Occipital lobe (tissue), 1 donor: ENCODE measurements at regions not wholly inside any gene's neighbourhood (a gene's known extent, or its start where the extent isn't known, plus 50 kb on each side); places are given as distances from the start of the nearest gene placed in this dataset.
"Not testable (repeated sequence)": the region's sequence is repeated elsewhere in the genome, so short reads cannot be mapped to it uniquely, and the experiment has no call there.

Experiments used
- DNase-seq: peaks from one replicate; lab custom pipeline; 2025; lab: John Stamatoyannopoulos, UW

DNA sequence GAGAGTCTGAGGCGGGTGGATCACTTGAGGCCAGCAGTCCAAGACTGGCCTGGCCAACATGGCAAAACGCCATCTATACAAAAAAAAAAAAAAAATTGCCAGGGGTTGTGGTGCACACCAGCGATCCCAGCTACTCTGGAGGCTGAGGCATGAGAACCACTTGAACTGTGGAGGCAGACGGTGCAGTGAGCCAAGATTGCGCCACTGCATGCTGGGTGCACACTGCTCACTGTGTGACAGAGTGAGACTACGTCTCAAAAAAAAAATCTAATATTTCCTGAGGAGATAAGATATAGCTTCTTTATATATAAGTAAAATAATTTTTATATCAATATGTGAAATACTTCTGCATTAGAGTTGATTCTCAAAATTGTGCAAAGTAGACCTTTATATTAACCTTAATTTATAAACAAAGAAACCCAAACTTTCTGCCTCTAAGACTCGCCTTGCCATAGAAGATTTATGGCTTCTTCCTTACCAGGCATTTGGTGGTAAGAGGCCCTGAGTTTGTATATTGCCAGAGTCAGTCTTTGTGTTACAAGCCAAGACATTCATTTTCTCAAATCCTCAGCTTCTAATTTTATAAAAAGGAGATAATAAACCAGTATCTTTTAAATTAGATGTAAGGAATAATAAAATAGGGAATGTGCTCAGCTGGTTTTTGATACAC, 1226.7 kb downstream of the FLRT2 start:
- DNase-seq, result no peak

DNA sequence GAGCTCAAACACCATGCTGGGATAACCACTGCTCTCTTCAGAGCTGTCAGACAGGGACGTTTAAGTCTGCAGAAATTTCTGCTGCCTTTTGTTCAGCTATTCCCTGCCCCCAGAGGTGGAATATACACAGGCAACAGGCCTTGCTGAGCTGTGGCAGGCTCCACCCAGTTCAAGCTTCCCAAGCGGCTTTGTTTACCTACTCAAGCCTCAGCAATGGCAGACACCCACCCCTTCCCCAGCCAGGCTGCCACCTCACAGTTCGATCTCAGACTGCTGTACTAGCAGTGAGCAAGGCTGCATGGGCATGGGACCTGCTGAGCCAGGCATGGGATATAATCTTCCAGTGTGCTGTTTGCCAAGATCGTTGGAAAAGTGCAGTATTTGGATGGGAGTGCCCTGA, 1220.5 kb downstream of the FLRT2 start:
- DNase-seq, result not testable (repeated sequence)

DNA sequence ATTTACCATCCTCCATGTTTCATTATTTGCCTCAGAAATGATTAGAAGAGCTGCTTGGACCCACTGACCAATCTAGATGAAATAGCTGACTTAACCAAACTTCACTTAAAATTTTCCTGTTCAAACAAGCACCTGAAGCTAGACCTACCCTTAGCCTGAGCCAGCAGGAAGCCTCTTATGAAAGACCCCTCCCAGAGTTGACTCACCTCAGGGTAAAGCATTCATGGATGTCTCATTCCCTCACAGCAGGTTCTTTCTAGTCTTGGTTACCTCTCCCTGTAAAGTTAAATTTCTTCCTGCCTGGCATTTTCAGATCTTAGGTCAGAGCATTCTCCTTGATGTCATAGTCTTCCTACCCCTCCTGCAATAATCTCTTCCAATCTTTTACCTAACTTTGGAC, 1209.8 kb downstream of the FLRT2 start:
- DNase-seq, result no peak

DNA sequence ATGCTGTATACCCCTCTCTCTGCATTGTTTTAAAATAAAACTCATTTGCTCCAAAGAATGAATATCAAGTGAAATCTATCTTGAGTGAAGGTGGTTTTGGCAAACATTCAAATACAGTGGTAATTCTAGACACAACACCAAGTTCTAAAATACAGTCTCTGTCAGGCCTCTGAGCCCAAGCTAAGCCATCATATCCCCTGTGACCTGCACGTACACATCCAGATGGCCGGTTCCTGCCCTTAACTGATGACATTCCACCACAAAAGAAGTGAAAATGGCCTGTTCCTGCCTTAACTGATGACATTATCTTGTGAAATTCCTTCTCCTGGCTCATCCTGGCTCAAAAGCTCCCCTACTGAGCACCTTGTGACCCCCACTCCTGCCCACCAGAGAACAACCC, 1201.5 kb downstream of the FLRT2 start:
- DNase-seq, result not testable (repeated sequence)

DNA sequence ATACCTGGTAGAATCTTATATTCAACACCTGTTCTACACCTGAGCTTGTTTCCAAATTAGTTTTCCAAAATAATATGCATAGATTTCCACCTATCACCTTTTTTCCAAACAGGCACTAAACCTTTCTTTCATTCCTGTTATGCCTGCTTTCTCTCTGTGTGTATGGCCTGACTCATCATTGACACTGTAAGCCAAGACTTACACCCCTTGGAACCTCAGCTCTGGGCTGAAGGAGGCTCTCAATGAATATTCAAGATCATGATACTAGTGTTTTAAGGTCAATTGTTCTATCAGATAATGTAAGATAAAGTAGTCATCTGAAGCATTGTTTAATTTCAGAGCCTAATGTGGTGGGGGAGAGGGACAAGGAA, 1193.3 kb downstream of the FLRT2 start:
- no peak for DNase-seq

DNA sequence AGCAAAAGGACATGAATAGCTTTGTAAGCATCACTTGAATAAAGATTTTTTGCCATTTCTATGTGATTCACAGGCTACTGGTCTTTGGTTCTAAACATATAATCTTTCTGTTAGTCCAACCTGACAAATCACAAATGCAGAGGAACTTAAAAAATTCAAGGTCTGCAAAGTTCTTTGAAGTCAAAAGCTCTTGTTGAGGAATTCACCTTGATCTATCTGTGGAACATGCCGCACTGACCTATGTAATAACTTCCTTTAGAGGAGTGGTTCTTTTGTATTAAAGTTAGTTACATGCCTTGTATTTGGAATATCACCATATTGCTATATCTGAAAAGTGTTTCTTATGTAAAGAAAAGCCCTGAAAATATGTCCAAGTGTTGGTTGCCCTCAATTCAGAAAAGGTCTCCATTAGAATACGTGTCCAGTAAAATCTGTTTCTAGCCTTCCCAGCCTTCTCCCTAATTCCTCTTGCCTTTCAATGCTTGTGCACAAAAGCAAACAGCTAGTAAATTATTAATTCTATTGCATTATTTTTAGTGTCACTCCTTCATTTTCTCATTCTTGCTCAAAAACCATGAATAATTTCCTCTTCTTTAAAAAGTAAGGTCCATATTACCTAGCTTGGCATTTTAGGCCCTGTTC, 1192.8 kb downstream of the FLRT2 start:
- DNase-seq, result no peak

DNA sequence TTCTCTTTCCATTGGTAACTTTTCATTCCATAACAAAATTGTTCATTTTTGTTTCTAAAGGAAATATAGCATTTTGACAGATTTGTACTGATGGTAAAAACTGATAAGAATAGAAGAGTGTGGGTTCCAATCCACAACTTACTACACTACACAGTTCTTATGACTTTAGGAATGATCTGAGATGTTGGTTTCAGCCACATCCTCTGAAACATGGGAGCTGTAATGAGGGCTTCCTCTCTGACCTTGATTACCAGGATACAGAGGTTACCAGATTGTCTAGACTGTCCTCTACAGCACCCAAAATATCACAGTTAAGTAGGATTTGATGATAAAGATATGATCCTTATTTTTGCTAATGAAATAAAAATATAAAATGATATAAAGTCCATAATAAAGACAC, 1184.6 kb downstream of the FLRT2 start:
- no peak for DNase-seq

DNA sequence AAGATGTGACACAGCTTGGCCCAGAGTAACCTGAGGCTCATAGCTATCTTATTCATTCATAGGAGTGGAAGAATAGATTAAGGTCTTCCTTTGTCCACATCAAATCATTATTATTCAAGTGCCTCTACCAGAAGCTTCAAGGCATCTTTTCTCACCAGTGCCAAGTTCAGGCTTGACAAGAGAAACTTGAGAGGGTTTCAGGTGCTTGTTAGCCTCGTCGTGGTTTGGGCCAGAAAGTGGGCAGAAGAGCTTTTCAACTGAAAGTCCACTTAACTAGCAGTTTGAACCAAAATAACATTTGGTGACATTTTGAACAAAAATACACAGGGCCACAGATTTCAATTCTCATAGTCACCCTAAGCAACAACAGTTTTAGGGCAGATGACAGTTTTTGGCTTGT, 1184.2 kb downstream of the FLRT2 start:
- no peak for DNase-seq

DNA sequence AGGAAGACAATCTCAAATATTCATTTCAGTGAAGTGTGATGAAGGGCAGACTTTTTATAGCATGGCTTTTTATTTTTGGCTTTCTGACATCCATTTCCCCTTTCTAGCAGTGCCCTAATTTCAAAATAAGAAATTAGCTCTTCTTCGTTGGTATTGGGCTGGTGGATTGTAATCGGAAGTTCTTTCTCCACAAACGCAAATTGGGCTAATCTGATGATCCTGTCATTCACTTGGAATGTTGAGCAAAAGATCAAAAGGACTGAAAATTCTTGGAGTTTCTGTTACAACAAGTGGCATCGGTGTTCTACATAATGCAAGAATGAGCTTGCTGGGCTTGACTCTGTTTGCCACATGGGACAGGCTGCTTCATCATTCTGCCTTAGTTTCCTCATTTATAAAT, 1182.8 kb downstream of the FLRT2 start:
- no peak for DNase-seq

DNA sequence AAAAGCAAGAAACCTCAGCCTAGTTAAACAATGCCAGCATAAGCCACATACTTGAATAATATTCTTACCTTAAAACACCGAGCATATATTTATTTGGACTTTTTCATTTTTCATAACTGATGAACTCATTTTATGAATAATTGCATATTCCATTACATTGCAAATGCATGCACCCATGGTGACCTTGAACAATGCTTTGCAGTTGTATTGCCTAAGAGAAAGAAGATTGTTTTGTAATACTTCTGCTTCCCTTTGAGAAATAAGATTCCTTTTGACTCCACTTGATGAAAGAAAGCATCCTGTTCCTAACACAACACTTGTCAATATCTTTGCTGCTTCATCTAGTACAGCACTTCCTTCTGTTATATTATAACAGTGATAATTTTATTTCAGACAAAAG, 1182.2 kb downstream of the FLRT2 start:
- no peak for DNase-seq

DNA sequence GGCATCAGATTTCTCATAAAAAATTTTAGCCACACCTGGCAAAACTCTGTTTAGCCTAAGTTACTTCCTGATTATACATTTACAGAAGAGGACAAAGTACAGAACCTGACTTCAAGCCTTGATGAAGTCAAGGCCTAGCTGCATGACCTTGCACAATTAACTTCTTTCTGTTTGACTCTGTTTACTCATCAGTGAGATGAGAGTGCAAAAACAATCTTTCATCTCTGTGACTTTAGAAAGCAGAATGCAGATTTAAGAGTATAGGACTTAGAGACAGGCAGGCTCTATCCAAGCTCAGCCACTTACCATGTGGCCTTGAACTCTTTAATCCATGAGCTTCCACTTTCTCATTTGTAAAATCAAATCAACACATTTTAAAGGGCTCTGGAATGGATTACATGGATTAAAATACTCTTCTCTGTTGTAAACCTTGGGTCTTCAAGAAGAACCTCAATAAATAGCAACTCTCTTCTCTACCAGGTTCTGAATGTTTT, 1178.9 kb downstream of the FLRT2 start:
- no peak for DNase-seq

DNA sequence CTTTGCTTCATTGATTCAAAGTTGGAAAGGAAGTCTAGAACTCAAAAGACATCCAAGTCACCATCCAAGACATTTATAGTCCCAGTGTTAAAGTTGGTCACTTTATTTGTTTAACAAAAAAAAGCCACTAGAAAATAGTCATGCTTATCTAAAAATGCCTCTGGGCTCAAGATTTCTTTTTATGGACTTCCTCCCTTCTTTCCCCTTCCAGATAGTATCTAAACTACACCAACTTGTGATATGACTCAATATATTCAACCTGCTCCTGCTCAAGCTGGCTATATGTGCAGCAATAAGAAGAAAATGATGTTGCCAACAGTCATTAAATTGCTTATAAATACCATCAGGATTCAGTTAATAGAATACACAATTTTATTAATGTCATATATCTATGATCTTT, 1177.1 kb downstream of the FLRT2 start:
- DNase-seq, result no peak

DNA sequence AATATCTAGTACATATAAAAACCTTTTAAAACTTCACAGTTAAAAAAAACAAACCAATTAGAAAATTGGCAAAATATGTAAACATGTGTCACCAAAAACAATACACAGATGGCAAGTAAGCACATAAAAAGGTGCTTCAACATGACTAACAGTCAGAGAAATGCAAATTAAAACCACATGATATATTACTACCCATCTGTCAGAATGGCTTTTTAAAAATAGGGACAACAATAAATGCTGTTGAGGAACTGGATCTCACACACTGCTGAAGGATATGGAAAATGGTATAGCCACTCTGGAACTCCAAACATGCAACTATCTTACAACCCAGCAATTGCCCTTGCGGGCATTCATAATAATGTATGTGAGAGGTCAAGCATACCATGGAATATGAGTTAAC, 1153.6 kb downstream of the FLRT2 start:
- DNase-seq, result no peak

DNA sequence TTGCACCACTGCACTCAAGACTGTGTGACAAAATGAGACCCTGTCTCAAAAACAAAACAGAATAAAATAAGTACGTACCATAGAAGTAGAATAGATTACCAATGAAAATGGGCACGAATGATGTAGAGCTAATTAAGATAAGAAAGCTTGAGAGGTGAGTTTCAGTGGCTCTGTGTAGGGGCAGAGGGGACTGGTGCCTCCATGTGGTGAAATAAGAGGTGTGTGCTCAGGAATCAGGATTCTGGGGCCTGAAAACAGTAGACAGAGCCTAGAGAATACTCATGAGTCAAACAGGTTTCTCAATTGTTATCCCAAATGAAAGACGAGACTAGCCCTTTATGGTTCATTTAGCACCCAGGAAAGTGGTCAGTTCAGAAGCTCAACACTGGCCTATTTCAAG, 1145.1 kb downstream of the FLRT2 start:
- no peak for DNase-seq

DNA sequence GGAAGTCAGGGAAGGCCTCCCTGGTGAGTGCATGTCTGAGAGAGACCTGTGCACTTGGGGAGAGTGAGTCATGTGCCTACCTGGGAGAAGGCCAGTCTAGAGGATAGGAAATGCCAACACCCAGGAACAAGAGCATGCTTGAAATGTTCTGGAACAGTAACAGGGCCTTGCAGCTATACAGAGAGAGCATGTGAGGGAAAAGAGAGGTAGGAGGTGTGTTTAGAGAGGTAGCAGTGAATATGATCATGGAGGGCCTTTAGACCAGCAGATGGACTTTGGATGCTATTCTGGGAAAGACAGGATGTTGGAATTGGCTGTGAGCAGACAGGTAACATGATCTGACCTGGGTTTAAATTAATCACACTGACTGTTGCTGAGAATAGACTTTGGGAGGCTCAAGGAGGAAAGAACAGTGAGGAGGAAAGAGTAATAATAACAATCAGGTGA, 1143.6 kb downstream of the FLRT2 start:
- no peak for DNase-seq

DNA sequence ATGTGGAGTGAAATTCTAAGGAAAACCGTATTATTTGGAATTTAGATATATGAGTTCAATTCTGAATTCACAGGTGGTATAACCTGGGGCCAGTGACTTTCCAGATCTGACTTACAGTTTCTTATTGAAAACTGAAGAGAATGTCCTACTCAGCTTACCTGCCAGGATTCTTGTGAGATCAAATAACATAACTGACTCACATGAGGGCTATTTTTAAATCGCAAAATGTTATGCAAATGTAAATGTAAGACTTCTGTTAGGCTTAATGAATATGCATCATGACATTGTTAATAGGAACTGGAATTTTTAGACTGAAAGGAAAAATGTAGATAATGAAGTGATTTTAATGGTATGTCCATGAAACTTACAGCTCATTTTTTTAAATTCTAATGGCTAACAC, 1142.1 kb downstream of the FLRT2 start:
- DNase-seq, result no peak

DNA sequence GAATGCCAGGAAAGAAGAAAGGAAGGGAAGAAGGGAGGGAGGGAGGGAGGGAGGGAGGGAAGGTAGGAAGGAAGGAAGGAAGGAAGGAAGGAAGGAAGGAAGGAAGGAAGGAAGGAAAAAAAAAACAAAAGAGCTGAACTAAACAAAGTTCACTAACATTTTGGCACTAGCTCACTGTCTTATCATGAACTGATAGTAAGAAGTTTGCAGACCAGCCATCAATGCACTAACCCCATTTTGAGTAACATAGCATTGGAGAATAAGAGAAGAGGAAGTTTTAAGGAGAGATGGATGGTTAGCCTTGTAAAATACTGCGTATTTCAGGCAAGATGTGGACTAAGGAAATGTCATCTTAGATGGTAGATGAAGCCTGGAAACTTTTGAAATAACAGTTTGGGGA, 1136.0 kb downstream of the FLRT2 start:
- DNase-seq, result no peak

DNA sequence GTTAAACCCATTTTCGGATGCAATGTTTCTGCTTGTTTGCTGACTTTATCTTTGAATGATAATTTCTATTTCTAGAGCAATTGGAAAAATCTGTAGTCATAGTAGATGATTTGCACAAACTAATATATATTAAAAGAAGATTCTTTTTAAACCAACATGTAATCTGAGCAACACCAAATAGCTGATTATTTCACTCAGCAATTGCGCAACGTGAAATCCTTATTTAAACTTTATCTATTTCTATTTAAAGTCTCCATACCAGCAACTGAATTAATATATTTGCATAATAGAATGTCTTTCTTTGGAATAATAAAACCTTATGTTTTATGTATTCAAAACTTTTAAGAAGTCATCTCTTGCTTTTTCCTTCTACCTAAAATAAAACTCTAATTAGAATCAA, 1132.4 kb downstream of the FLRT2 start:
- DNase-seq, result no peak

DNA sequence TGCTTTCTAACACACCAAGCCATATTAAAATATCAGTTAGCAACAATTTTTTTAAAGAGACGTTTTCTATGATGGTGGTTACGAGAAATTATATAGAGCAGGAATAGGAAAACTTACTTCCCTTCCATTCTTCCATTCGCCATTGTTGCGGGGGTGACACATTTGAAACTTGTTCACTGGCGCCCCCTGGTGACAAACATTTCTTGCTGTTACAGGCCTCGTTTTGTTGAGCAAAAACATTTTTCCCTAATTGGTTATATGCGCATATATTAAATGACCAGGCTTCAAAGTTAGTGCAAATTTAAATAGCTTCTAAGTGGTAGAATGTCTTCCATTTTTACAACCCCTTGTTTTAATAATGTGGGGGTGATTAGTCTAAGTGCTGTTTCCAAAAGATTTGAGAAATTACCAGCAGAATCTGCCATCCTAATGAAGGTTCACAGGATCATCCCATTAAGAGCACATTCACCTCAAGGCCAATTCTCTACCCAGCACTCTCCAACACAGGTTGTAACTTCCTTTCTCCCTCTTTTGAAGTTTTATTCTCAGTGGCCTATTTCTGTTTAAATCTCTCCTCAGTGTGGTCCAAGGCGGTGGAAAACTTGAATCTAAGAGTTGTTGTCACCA, 1124.7 kb downstream of the FLRT2 start:
- DNase-seq, result no peak

DNA sequence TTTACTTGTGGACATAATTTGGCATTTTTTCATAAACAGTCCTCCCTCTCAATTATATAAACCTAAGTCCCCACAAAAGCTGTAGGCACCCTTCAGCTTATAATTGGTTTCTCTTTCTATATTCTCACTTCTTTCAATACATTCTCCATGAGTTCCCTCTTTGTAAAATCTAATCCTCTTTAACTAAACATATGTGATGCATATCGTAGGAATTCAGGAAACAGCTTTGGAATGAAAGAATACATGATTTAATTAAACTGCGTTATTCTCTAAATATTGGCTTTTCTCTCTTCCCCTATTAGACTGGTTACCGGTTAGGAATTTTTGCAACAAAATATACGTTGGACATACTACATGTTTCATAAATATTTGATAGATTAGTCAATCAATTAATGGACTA, 1122.6 kb downstream of the FLRT2 start:
- DNase-seq, result no peak

DNA sequence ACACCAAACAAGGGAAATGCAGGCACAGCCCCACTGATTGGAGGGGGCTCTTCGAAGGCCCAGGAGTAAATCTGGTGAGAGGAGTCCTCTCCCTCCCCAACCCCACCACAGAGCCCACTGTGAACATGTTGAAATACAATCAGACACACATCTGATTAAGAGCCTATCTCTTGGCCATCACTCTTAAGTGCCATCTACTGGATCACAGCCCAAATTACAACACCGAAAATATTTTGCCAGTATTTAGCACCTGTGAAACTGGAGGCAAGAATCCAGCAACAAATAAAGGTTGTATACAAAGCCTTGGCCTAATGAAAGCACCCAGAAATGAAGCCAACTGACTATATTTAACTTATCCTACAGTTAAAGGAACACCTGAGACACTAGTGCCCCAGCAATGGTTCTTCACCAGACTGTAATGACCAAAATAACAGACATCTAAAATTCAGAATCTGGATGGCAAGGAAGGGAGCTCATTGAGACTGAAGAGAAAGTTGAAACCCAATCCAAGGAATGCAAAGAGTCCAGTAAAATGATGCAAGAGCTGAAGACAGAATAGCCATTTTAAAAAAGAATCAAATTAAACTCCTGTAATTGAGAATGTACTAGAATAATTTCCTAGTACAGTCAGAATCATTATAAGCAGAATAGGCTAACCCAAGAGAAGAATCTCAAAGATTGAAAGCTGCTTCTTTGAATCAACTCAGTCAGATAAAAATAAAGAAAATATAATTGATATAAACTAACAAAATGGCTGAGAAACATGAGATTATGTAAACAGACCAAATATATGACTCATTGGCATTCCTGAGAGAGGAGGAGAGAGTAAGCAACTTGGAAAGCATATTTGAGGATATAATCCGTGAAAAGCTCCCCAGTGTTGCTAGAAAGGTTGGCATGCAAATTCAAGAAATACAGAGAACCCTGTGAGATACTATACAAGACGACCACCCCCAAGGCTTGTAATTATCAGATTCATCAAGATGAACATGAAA, 1117.0 kb downstream of the FLRT2 start:
- no peak for DNase-seq

DNA sequence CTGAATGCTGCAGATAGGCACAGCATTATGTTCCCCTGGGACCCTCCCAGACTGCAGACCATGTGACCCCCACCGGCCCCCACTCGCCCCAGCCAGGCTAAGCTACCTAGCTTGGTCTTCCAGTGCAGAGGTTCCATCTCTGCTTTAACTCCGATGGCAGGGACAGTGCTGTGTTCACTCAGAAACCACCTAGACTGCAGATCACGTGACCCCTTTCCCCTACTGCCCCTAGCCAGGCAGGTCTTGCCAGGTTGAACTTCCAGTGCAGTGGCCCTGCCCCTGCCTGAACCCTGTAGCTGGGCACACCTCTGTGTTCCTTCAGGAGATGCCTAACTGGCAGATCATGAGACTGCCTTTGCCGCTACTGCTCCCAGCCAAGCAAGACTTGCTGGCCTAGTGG, 1116.2 kb downstream of the FLRT2 start:
- no peak for DNase-seq
